Natural killer cell (primary cell): ENCODE measurements at regions not wholly inside any gene's neighbourhood (a gene's known extent, or its start where the extent isn't known, plus 50 kb on each side); places are given as distances from the start of the nearest gene placed in this dataset.

Experiments
- ATAC-seq, 3 donors: fragments of 150-1000 bp in 2 of 3; fragments of 200-7000 bp in 1 of 3; cut with Tn5 transposase; 1 replicate in 1 of 3; 2 replicates in 2 of 3; pipeline ENCODE4 v1.10.0; 2021; ENCODE audit warnings: mild to moderate bottlenecking in 2 of 3, moderate library complexity in 2 of 3
- DNase-seq, 2 donors: peaks; one replicate each; pipeline versions ENCODE4 v3.0.0 to v3.0.0-alpha.2; 2013 to 2021; ENCODE audit warnings: mixed read lengths in 1 of 2
- H3K27ac ChIP-seq: one replicate; pipeline ENCODE4 v1.5.1; 2013; ENCODE audit warnings: mild to moderate bottlenecking, low read length
- H3K27me3 ChIP-seq: one replicate; pipeline ENCODE4 v1.6.1; 2013; ENCODE audit warnings: low read length; ENCODE audit not compliant: control insufficient read depth, insufficient read depth
- H3K36me3 ChIP-seq: one replicate; pipeline ENCODE4 v1.6.1; 2013; ENCODE audit warnings: low read length; ENCODE audit not compliant: control insufficient read depth, insufficient read depth
- H3K4me1 ChIP-seq: one replicate; pipeline ENCODE4 v1.6.1; 2013; ENCODE audit warnings: low read length; ENCODE audit not compliant: control insufficient read depth, insufficient read depth
- H3K4me3 ChIP-seq: one replicate; pipeline ENCODE4 v1.5.1; 2013; ENCODE audit warnings: low read length
- H3K9me3 ChIP-seq: one replicate; pipeline ENCODE4 v1.6.1; 2013; ENCODE audit warnings: low read length; ENCODE audit not compliant: control insufficient read depth, insufficient read depth
- H3K27ac Mint-ChIP-seq, 2 donors: one replicate each; pipeline ENCODE4 v1.8.0; 2022; ENCODE audit warnings: mild to moderate bottlenecking in 2 of 2, mixed read lengths in 2 of 2, moderate library complexity in 1 of 2
- H3K27me3 Mint-ChIP-seq, 2 donors: one replicate each; pipeline ENCODE4 v1.8.0; 2022; ENCODE audit warnings: low read depth in 2 of 2, mixed read lengths in 2 of 2
- H3K36me3 Mint-ChIP-seq: one replicate; pipeline ENCODE4 v1.8.0; 2022; ENCODE audit warnings: mixed read lengths
- H3K4me1 Mint-ChIP-seq, 2 donors: one replicate each; pipeline ENCODE4 v1.8.0; 2022; ENCODE audit warnings: mixed read lengths in 2 of 2
- H3K4me3 Mint-ChIP-seq: one replicate; pipeline ENCODE4 v1.8.0; 2022; ENCODE audit warnings: mild to moderate bottlenecking, moderate library complexity, mixed read lengths
- H3K9me3 Mint-ChIP-seq, 2 donors: one replicate each; pipeline ENCODE4 v1.8.0; 2022; ENCODE audit warnings: mixed read lengths in 2 of 2
- WGBS: methylation state at CpG from one replicate; pipeline ENCODE4 v1.1.7; 2013; ENCODE audit warnings: missing lambda C conversion rate; ENCODE audit not compliant: insufficient coverage; 5-methylcytosine and 5-hydroxymethylcytosine counted together
- intact Hi-C: fragments of 100-400 bp; cut with micrococcal nuclease; formaldehyde crosslinking; loops from one replicate; pipeline ENCODE4 v1.14.2; 2022
- TF ChIP-seq, protein P1 (sequence below): fragments of 200-600 bp; IDR thresholded peaks from one replicate; pipeline ENCODE4 v1.8.0; 2022; ENCODE audit warnings: antibody characterized with exemption

DNA sequence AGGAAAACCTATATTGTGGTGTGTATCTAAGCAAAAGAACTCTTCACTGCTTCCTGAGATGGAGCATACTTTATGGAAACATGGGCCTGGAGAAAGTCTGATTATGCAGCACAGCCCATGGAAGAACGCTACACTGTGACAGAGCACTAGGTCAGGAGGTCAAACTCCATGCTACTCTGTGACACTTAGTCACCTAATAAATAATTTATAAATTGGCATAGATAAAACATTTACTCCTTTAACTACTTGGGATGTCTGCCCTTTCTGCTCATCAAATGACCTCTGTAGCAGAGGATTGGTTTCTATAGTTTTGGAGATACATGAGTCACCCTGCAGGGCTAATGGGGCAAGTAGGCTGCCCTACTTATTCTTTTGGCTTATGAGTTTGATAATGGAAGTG, 134.7 kb upstream of the BANK1 start:
- no peaks in the 10 kb centered on the region for H3K36me3 ChIP-seq
- H3K4me3 ChIP-seq, result no peak overlapping the region
- peaks cover 0 to 9% of the 10 kb centered on the region in 2 donors for H3K27me3 Mint-ChIP-seq
- intact Hi-C loops, result no loop called here
- TF ChIP-seq, protein P1, sequence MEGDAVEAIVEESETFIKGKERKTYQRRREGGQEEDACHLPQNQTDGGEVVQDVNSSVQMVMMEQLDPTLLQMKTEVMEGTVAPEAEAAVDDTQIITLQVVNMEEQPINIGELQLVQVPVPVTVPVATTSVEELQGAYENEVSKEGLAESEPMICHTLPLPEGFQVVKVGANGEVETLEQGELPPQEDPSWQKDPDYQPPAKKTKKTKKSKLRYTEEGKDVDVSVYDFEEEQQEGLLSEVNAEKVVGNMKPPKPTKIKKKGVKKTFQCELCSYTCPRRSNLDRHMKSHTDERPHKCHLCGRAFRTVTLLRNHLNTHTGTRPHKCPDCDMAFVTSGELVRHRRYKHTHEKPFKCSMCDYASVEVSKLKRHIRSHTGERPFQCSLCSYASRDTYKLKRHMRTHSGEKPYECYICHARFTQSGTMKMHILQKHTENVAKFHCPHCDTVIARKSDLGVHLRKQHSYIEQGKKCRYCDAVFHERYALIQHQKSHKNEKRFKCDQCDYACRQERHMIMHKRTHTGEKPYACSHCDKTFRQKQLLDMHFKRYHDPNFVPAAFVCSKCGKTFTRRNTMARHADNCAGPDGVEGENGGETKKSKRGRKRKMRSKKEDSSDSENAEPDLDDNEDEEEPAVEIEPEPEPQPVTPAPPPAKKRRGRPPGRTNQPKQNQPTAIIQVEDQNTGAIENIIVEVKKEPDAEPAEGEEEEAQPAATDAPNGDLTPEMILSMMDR, result no peak
- no peak overlapping the region for H3K4me3 Mint-ChIP-seq
- no CpG with 5 or more reads among the region's 1 CpG for WGBS
- H3K27me3 ChIP-seq, result peaks cover 2% of the 10 kb centered on the region
- ATAC-seq, result no peak
- H3K27ac Mint-ChIP-seq, result no peak overlapping the region
- no peaks in the 10 kb centered on the region for H3K4me1 ChIP-seq
- H3K4me1 Mint-ChIP-seq, result no peaks in the 10 kb centered on the region
- no peak overlapping the region for H3K27ac ChIP-seq
- DNase-seq, result no peak
- H3K36me3 Mint-ChIP-seq, result no peaks in the 10 kb centered on the region
- H3K9me3 ChIP-seq, result no peaks in the 10 kb centered on the region
- H3K9me3 Mint-ChIP-seq, result no peaks in the 10 kb centered on the region

DNA sequence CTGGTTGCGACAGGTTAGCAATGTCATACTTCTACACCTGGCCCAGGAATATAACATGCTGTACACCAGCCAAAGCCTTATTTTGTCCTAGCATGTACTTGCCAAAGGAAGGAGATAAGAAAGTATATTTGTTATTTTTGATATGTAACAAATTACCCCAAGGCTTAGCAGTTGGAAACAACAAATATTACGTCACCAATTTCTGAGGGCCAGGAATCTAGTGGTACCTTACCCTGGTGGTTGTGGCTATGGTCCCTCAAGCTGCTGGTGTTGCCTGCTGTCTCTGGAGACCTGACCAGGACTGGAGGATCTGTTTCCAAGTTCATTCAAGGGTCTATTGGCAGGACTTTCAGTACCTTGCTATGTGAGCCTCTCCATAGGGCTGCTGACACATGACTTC, 135.5 kb upstream of the BANK1 start:
- 86% methylated on average over 1 of the region's 2 CpGs for WGBS
- H3K36me3 Mint-ChIP-seq, result no peaks in the 10 kb centered on the region

DNA sequence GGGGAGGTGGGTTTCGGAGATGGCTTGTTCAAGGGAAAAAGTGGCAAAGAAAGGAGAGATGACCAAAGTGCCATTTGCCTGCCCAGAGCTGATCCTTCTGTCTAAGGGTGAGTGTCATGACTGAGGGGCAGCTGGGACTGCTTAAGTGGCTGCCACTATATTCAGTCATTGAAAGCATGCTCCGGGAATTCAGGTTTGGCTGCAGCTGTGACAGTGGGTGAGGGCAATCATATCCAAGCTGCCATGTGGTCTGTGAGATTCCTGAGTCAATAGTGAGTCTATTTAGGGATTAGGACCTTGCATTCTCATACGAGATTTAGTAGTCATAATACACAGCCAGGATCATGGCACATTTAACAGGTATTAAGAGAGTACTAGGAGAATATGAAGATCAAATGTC, 138.8 kb upstream of the BANK1 start:
- H3K27ac ChIP-seq, result no peak overlapping the region
- no peaks in the 10 kb centered on the region for H3K36me3 ChIP-seq
- H3K9me3 ChIP-seq, result no peaks in the 10 kb centered on the region
- Mint-ChIP-seq H3K27ac (no peak overlapping the region), H3K9me3 (no peaks in the 10 kb centered on the region), H3K36me3 (no peaks in the 10 kb centered on the region), H3K4me3 (no peak overlapping the region), H3K27me3 (peaks cover 4 to 8% of the 10 kb centered on the region in 2 donors), H3K4me1 (no peaks in the 10 kb centered on the region)
- intact Hi-C loops, result no loop called here
- H3K27me3 ChIP-seq, result no peaks in the 10 kb centered on the region
- WGBS, result 97% methylated on average over 3 of the region's 3 CpGs
- H3K4me1 ChIP-seq, result no peaks in the 10 kb centered on the region
- DNase-seq (no peak), ATAC-seq (no peak)
- no peak overlapping the region for H3K4me3 ChIP-seq
- TF ChIP-seq, protein P1, result no peak

More for the DNA sequence above, 135.5 kb upstream of the BANK1 start:
- no peak overlapping the region for H3K27ac ChIP-seq
- no peaks in the 10 kb centered on the region for H3K9me3 ChIP-seq
- TF ChIP-seq, protein P1, result no peak
- Mint-ChIP-seq H3K9me3 (no peaks in the 10 kb centered on the region), H3K27ac (no peak overlapping the region), H3K4me3 (no peak overlapping the region), H3K4me1 (no peaks in the 10 kb centered on the region), H3K27me3 (peaks cover 0 to 9% of the 10 kb centered on the region in 2 donors)
- intact Hi-C loops, result no loop called here
- DNase-seq (no peak), ATAC-seq (no peak)
- no peaks in the 10 kb centered on the region for H3K36me3 ChIP-seq
- H3K27me3 ChIP-seq, result peaks cover 2% of the 10 kb centered on the region
- no peak overlapping the region for H3K4me3 ChIP-seq
- no peaks in the 10 kb centered on the region for H3K4me1 ChIP-seq

DNA sequence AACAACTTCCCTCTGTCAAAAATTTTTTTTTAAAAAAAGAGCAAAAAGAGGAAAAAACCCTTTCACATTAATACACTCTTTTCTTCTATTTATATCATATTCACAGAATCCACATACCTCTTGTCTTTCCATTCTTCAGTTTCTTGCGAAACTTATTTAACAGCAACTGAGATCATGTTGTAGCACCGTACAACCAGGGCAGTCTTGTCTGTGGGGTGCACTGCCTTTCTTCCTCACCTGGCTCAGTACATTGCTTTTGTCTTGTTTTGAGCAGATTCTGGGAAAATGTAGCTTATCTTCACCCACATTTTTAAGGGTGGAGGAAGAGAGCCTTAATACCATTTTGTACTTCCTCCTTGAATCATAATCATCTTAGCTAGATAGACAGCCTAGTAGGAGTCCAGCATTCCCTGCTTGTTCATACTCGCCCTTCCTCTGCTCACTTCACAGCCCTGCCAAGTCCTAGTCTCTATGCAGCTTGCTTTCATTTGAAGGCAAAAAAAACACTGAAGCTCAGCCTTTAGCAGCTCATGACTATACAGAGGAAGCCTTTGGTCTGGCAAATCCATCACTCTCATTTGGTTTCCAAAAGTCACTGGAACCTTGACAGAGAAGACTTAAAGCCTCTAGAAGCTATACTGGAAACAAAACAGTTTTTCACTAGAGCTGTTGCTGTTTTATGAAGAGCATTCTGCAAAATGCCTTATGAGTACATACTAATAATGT, 140.6 kb upstream of the BANK1 start:
- TF ChIP-seq, protein P1, result no peak
- Mint-ChIP-seq H3K4me1 (no peaks in the 10 kb centered on the region), H3K9me3 (no peaks in the 10 kb centered on the region), H3K36me3 (no peaks in the 10 kb centered on the region), H3K27ac (no peak overlapping the region), H3K27me3 (peaks cover 8 to 9% of the 10 kb centered on the region in 2 donors), H3K4me3 (no peak overlapping the region)
- H3K27ac ChIP-seq, result no peak overlapping the region
- intact Hi-C loops, result no loop called here
- H3K27me3 ChIP-seq, result no peaks in the 10 kb centered on the region
- no peak for ATAC-seq
- H3K4me3 ChIP-seq, result no peak overlapping the region
- no peaks in the 10 kb centered on the region for H3K4me1 ChIP-seq
- no peaks in the 10 kb centered on the region for H3K9me3 ChIP-seq
- WGBS, result 90% methylated on average over 3 of the region's 3 CpGs
- DNase-seq, result no peak
- H3K36me3 ChIP-seq, result no peaks in the 10 kb centered on the region
